Loucy (cell line): ENCODE measurements at regions not wholly inside any gene's neighbourhood (a gene's known extent, or its start where the extent isn't known, plus 50 kb on each side); places are given as distances from the start of the nearest gene placed in this dataset.
"Not testable (repeated sequence)": the region's sequence is repeated elsewhere in the genome, so short reads cannot be mapped to it uniquely, and the experiment has no call there.

ENCODE experiments used
- H2AFZ ChIP-seq: fragments of 200-600 bp; sonication (generic); 2 replicates; pipeline ENCODE4 v1.6.0; 2016; ENCODE audit warnings: antibody characterized with exemption, mild to moderate bottlenecking, low read length, moderate library complexity
- H3F3A ChIP-seq: fragments of 200-600 bp; 2 replicates; pipeline ENCODE4 v1.6.0; 2016; ENCODE audit warnings: antibody characterized with exemption, low read depth, mild to moderate bottlenecking
- H3K27me3 ChIP-seq: fragments of 200-600 bp; sonication (generic); 2 replicates; pipeline ENCODE4 v1.6.1; 2014; ENCODE audit warnings: low read length, mild to moderate bottlenecking; ENCODE audit not compliant: insufficient read depth, poor library complexity, severe bottlenecking
- H3K36me3 ChIP-seq: fragments of 200-600 bp; sonication (generic); 2 replicates; pipeline ENCODE4 v1.6.1; 2016; ENCODE audit warnings: low read length; ENCODE audit not compliant: insufficient read depth
- H3K4me1 ChIP-seq: fragments of 200-600 bp; sonication (generic); 2 replicates; pipeline ENCODE4 v1.5.1; 2014; ENCODE audit warnings: low read length, mild to moderate bottlenecking; ENCODE audit not compliant: insufficient read depth, poor library complexity, severe bottlenecking
- H3K4me2 ChIP-seq: fragments of 200-600 bp; sonication (generic); 2 replicates; pipeline ENCODE4 v1.6.0; 2014; ENCODE audit warnings: antibody characterized with exemption, low read length, low read depth, mild to moderate bottlenecking; ENCODE audit not compliant: poor library complexity, severe bottlenecking
- H3K4me3 ChIP-seq: fragments of 200-600 bp; sonication (generic); 2 replicates; pipeline ENCODE4 v1.5.1; 2014; ENCODE audit warnings: low read length, mild to moderate bottlenecking, mixed read lengths; ENCODE audit not compliant: poor library complexity, severe bottlenecking
- H3K79me2 ChIP-seq: fragments of 200-600 bp; sonication (generic); 2 replicates; pipeline ENCODE4 v1.6.1; 2014; ENCODE audit warnings: low read length; ENCODE audit not compliant: insufficient read depth
- H3K9ac ChIP-seq: fragments of 200-600 bp; sonication (generic); 2 replicates; pipeline ENCODE4 v1.6.0; 2014; ENCODE audit warnings: mild to moderate bottlenecking, low read depth, low read length, moderate library complexity; ENCODE audit not compliant: poor library complexity, severe bottlenecking
- H3K9me2 ChIP-seq: fragments of 200-600 bp; sonication (generic); replicated peaks from 2 replicates; pipeline ENCODE4 v1.6.1; 2016; ENCODE audit warnings: low read depth, low read length, mixed read lengths
- H3K9me3 ChIP-seq: fragments of 200-600 bp; sonication (generic); 2 replicates; pipeline ENCODE4 v1.6.1; 2014; ENCODE audit warnings: mild to moderate bottlenecking, antibody characterized with exemption, low read length, low read depth; ENCODE audit not compliant: insufficient read depth
- H4K20me1 ChIP-seq: fragments of 200-600 bp; sonication (generic); 2 replicates; pipeline ENCODE4 v1.6.0; 2014; ENCODE audit warnings: antibody characterized with exemption, low read length, mild to moderate bottlenecking; ENCODE audit not compliant: insufficient read depth, poor library complexity, severe bottlenecking
- EZH2phosphoT487 ChIP-seq: fragments of 200-600 bp; IDR thresholded peaks from 2 replicates; pipeline ENCODE4 v1.6.1; 2018; ENCODE audit warnings: antibody characterized with exemption, mild to moderate bottlenecking, moderate library complexity, borderline replicate concordance
- TF ChIP-seq, protein P1 (sequence below): fragments of 200-600 bp; sonication (generic); conservative IDR thresholded peaks from 2 replicates; pipeline ENCODE4 v1.5.1; 2014; ENCODE audit warnings: mild to moderate bottlenecking, antibody characterized with exemption, low read length

DNA sequence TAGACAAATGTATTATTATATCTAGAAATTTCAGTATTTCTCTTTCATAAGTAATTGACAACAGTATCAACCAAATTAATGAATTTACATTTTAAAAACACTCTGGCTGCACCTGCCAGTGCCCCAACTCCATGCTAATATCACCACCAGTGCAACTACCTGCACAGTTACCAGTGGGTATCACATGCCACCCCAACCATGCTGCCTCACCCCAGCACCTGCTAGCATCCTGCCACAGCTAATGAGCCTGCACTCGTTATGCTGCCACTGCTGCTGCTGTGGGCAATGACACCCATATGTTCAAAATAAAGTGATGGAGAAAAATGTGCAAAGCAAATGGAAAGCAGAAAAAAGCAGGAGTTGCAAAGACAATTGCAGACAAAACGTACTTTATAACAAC is 855.9 kb upstream of the MANEA start:
- Histone ChIP-seq H4K20me1 (no peaks in the 10 kb centered on the region), H3K9me3 (no peaks in the 10 kb centered on the region), H2AFZ (no peak overlapping the region), H3K79me2 (no peaks in the 10 kb centered on the region), H3K36me3 (no peaks in the 10 kb centered on the region), H3K4me1 (no peaks in the 10 kb centered on the region), H3K9me2 (no peaks in the 10 kb centered on the region), H3K27me3 (no peaks in the 10 kb centered on the region), H3K4me2 (no peak overlapping the region), H3F3A (no peaks in the 10 kb centered on the region), H3K4me3 (no peak overlapping the region), H3K9ac (no peak overlapping the region)
- TF ChIP-seq, protein P1, sequence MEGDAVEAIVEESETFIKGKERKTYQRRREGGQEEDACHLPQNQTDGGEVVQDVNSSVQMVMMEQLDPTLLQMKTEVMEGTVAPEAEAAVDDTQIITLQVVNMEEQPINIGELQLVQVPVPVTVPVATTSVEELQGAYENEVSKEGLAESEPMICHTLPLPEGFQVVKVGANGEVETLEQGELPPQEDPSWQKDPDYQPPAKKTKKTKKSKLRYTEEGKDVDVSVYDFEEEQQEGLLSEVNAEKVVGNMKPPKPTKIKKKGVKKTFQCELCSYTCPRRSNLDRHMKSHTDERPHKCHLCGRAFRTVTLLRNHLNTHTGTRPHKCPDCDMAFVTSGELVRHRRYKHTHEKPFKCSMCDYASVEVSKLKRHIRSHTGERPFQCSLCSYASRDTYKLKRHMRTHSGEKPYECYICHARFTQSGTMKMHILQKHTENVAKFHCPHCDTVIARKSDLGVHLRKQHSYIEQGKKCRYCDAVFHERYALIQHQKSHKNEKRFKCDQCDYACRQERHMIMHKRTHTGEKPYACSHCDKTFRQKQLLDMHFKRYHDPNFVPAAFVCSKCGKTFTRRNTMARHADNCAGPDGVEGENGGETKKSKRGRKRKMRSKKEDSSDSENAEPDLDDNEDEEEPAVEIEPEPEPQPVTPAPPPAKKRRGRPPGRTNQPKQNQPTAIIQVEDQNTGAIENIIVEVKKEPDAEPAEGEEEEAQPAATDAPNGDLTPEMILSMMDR, result no peak
- no peak for TF ChIP-seq EZH2phosphoT487

DNA sequence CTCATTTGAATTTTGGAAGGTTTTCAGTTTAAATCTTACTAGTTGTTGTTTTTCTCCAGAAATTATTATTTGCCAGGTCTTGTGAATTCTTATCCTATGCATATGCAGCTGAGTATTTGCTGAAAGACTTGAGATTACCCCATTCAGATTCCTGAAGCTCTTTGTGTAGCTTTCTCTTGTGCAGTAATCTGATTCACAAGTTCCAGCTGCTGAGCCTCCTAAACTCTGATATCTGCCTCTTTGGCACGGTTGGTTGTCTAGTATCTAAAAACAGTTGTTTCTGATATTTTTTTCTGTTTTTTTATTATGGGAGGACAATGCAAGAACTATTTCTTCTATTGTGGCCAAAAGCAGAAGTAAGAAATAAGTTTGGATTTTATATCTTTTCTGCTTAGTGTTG is 863.9 kb upstream of the MANEA start:
- Histone ChIP-seq H3K79me2 (no peaks in the 10 kb centered on the region), H3K27me3 (no peaks in the 10 kb centered on the region), H3K4me1 (no peaks in the 10 kb centered on the region), H3K36me3 (no peaks in the 10 kb centered on the region), H3K9me2 (no peaks in the 10 kb centered on the region), H3K4me3 (no peak overlapping the region), H3F3A (no peaks in the 10 kb centered on the region), H3K9me3 (no peaks in the 10 kb centered on the region), H3K9ac (no peak overlapping the region), H3K4me2 (no peak overlapping the region), H4K20me1 (no peaks in the 10 kb centered on the region), H2AFZ (no peak overlapping the region)
- TF ChIP-seq, protein P1, result no peak
- TF ChIP-seq EZH2phosphoT487, result no peak

DNA sequence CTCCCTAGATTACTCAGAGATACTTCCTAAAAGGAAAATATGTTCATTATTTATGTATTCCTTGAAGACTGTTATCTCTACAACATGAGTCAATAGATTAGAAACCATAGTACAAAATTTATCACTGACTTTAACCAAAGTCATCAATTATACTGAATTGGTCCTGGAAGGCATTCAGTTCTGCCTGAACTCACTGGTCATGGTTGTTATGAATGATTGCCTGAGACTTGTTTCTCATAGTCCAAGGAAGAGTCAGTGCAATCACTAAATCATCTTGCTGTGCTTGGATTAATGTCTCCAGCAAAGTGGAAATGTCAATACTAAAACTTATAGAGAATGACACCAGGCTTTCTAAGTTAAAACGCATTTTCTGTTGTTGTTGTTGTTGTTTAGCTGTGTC is 878.6 kb upstream of the MANEA start:
- Histone ChIP-seq H2AFZ (no peak overlapping the region), H3K9ac (no peak overlapping the region), H3F3A (no peaks in the 10 kb centered on the region), H4K20me1 (no peaks in the 10 kb centered on the region), H3K79me2 (no peaks in the 10 kb centered on the region), H3K4me1 (no peaks in the 10 kb centered on the region), H3K4me3 (no peak overlapping the region), H3K36me3 (no peaks in the 10 kb centered on the region), H3K9me3 (no peaks in the 10 kb centered on the region), H3K27me3 (no peaks in the 10 kb centered on the region), H3K4me2 (no peak overlapping the region), H3K9me2 (no peaks in the 10 kb centered on the region; the same call in 1 of the 2 replicates)
- TF ChIP-seq EZH2phosphoT487, result no peak
- TF ChIP-seq, protein P1, result no peak

DNA sequence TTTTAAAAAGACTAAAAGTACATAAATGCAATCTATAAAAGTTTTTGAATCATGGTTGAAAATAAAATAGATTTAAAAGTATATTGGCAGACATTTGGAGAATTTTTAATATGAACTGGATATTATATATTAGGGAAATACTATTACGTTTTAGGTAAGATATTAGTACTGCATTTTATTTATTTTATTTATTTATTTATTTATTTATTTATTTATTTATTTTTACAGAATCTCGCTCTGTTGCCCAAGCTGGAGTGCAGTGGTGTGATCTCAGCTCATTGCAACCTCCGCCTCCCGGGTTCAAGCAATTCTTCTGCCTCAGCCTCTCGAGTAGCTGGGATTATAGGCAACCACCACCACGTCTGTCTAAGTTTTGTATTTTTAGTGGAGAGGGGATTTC is 890.1 kb upstream of the MANEA start:
- H3K9me2 ChIP-seq, H2AFZ ChIP-seq, H3K4me3 ChIP-seq, H3K27me3 ChIP-seq, H3K79me2 ChIP-seq, H3F3A ChIP-seq, H3K9me3 ChIP-seq, H3K4me1 ChIP-seq, H4K20me1 ChIP-seq, H3K9ac ChIP-seq, H3K36me3 ChIP-seq, H3K4me2 ChIP-seq: not testable (repeated sequence)
